Neuronal stem cell (in vitro differentiated cells): ENCODE measurements at regions not wholly inside any gene's neighbourhood (a gene's known extent, or its start where the extent isn't known, plus 50 kb on each side); places are given as distances from the start of the nearest gene placed in this dataset.
"Not testable (repeated sequence)": the region's sequence is repeated elsewhere in the genome, so short reads cannot be mapped to it uniquely, and the experiment has no call there.

ENCODE experiments used
- DNase-seq: peaks from one replicate; pipeline ENCODE4 v3.0.0-alpha.2; 2013; ENCODE audit warnings: low spot score
- H2AFZ ChIP-seq: one replicate; pipeline ENCODE4 v1.6.1; 2013; ENCODE audit warnings: mild to moderate bottlenecking, low read length, inconsistent platforms
- H2AK5ac ChIP-seq: 2 replicates; pipeline ENCODE4 v1.6.1; 2013; ENCODE audit warnings: low read depth, mild to moderate bottlenecking, inconsistent platforms, low read length, moderate library complexity, mixed read lengths
- H2BK120ac ChIP-seq: 2 replicates; pipeline ENCODE4 v1.6.1; 2013; ENCODE audit warnings: low read depth, mild to moderate bottlenecking, inconsistent platforms, low read length, moderate library complexity, mixed read lengths
- H2BK12ac ChIP-seq: one replicate; pipeline ENCODE4 v1.6.1; 2013; ENCODE audit warnings: low read length, inconsistent platforms
- H2BK15ac ChIP-seq: 2 replicates; pipeline ENCODE4 v1.6.1; 2013; ENCODE audit warnings: mild to moderate bottlenecking, low read length, inconsistent platforms, mixed read lengths
- H2BK5ac ChIP-seq: one replicate; pipeline ENCODE4 v1.6.1; 2013; ENCODE audit warnings: inconsistent platforms, mild to moderate bottlenecking, low read length, moderate library complexity
- H3K14ac ChIP-seq: one replicate; pipeline ENCODE4 v1.6.1; 2013; ENCODE audit warnings: low read length, inconsistent platforms
- H3K18ac ChIP-seq: 2 replicates; pipeline ENCODE4 v1.6.1; 2013; ENCODE audit warnings: low read length, inconsistent platforms
- H3K23ac ChIP-seq: 2 replicates; pipeline ENCODE4 v1.6.1; 2013; ENCODE audit warnings: low read depth, mild to moderate bottlenecking, mixed read lengths, low read length, inconsistent platforms; ENCODE audit not compliant: poor library complexity
- H3K27ac ChIP-seq: replicated peaks from 3 replicates; pipeline ENCODE4 v1.5.1; 2013; ENCODE audit warnings: low read length, inconsistent platforms
- H3K27me3 ChIP-seq, 3 experiments: 2 replicates each; pipeline ENCODE4 v1.6.1; 2013; ENCODE audit warnings: low read length in 3 of 3, mild to moderate bottlenecking in 2 of 3, inconsistent platforms in 1 of 3, low read depth in 1 of 3, mixed read lengths in 1 of 3, moderate library complexity in 1 of 3; ENCODE audit not compliant: control insufficient read depth in 3 of 3, insufficient read depth in 3 of 3
- H3K36me3 ChIP-seq, 2 donors: replicated peaks in 1 of 2; 2 replicates each; pipeline ENCODE4 v1.6.1; 2013; ENCODE audit warnings: low read length in 2 of 2; ENCODE audit not compliant: control insufficient read depth in 2 of 2, insufficient read depth in 2 of 2
- H3K4ac ChIP-seq: 2 replicates; pipeline ENCODE4 v1.6.1; 2013; ENCODE audit warnings: inconsistent platforms, mild to moderate bottlenecking, low read length, moderate library complexity
- H3K4me1 ChIP-seq, 2 donors: 1 replicate in 1 of 2; 2 replicates in 1 of 2; pipeline ENCODE4 v1.6.1; 2013; ENCODE audit warnings: low read length in 2 of 2, low read depth in 1 of 2; ENCODE audit not compliant: control insufficient read depth in 2 of 2, insufficient read depth in 1 of 2
- H3K4me2 ChIP-seq: one replicate; pipeline ENCODE4 v1.6.1; 2013; ENCODE audit warnings: mild to moderate bottlenecking, low read length, inconsistent platforms; ENCODE audit not compliant: insufficient read depth, poor library complexity, severe bottlenecking
- H3K4me3 ChIP-seq, 2 donors: 2 replicates each; pipeline ENCODE4 v1.5.1; 2013; ENCODE audit warnings: low read length in 2 of 2, mild to moderate bottlenecking in 2 of 2, inconsistent platforms in 1 of 2, moderate library complexity in 1 of 2
- H3K79me1 ChIP-seq: one replicate; pipeline ENCODE4 v1.6.1; 2013; ENCODE audit warnings: low read depth, mild to moderate bottlenecking, inconsistent platforms, low read length, moderate library complexity
- H3K9ac ChIP-seq: one replicate; pipeline ENCODE4 v1.6.1; 2013; ENCODE audit warnings: mild to moderate bottlenecking, low read depth, low read length, inconsistent platforms; ENCODE audit not compliant: poor library complexity
- H3K9me3 ChIP-seq, 2 donors: replicated peaks in 1 of 2; 2 replicates each; pipeline versions ENCODE3 to v1.6.1; 2013; ENCODE audit warnings: low read length in 2 of 2, mild to moderate bottlenecking in 2 of 2, inconsistent platforms in 1 of 2, low read depth in 1 of 2, mixed read lengths in 1 of 2, moderate library complexity in 1 of 2; ENCODE audit not compliant: control insufficient read depth in 2 of 2, insufficient read depth in 1 of 2
- H4K8ac ChIP-seq: one replicate; pipeline ENCODE4 v1.6.1; 2013; ENCODE audit warnings: low read depth, mild to moderate bottlenecking, inconsistent platforms, low read length, moderate library complexity
- H4K91ac ChIP-seq: one replicate; pipeline ENCODE4 v1.6.1; 2013; ENCODE audit warnings: low read length, low read depth, mild to moderate bottlenecking, inconsistent platforms; ENCODE audit not compliant: poor library complexity
- WGBS, 2 donors: extraction: QIAGEN DNeasy Blood & Tissue Kit; methylation state at CpG; one replicate each; pipeline ENCODE4 v1.1.7; 2013; ENCODE audit warnings: missing lambda C conversion rate in 2 of 2, mixed read lengths in 1 of 2; ENCODE audit not compliant: insufficient read length in 2 of 2, insufficient replicate concordance in 1 of 2; ENCODE audit errors: extremely low coverage in 2 of 2; 5-methylcytosine and 5-hydroxymethylcytosine counted together

GRCh38 chr15:20260650-20261049 lies 280.9 kb downstream of the GOLGA6L6 start:
- not testable (repeated sequence) for H3K36me3 ChIP-seq, H3K9me3 ChIP-seq, H4K8ac ChIP-seq, H3K14ac ChIP-seq, H2BK120ac ChIP-seq, DNase-seq, H3K27me3 ChIP-seq, H3K18ac ChIP-seq, H2BK5ac ChIP-seq, H2BK12ac ChIP-seq, H4K91ac ChIP-seq, H3K4ac ChIP-seq, H3K79me1 ChIP-seq, H2AFZ ChIP-seq, H3K9ac ChIP-seq, H3K4me2 ChIP-seq, H2AK5ac ChIP-seq, H3K4me1 ChIP-seq, H3K27ac ChIP-seq, H3K4me3 ChIP-seq, H2BK15ac ChIP-seq, H3K23ac ChIP-seq
- WGBS, 2 donors, result no CpG with 5 or more reads among the region's 7 CpGs

- not testable (repeated sequence) for H3K4me3 ChIP-seq, H3K4ac ChIP-seq, H2BK15ac ChIP-seq, H3K27ac ChIP-seq, H3K79me1 ChIP-seq, H3K4me2 ChIP-seq, H4K91ac ChIP-seq, H3K4me1 ChIP-seq, H3K27me3 ChIP-seq, H3K23ac ChIP-seq, DNase-seq, H3K9ac ChIP-seq, H3K36me3 ChIP-seq, H2BK12ac ChIP-seq, H2AK5ac ChIP-seq, H2AFZ ChIP-seq, H2BK5ac ChIP-seq, H4K8ac ChIP-seq, H3K9me3 ChIP-seq, H3K18ac ChIP-seq, H3K14ac ChIP-seq, H2BK120ac ChIP-seq
- WGBS, 2 donors, result no CpG with 5 or more reads among the region's 9 CpGs
Measured at GRCh38 chr15:20259559-20260190, 281.9 kb downstream of the GOLGA6L6 start.

- H3K36me3 ChIP-seq, H4K8ac ChIP-seq, H2AFZ ChIP-seq, H3K4me2 ChIP-seq, H3K27me3 ChIP-seq, H3K79me1 ChIP-seq, H2BK5ac ChIP-seq, H3K4ac ChIP-seq, H2AK5ac ChIP-seq, H4K91ac ChIP-seq, H3K9ac ChIP-seq, H2BK15ac ChIP-seq, H3K27ac ChIP-seq, DNase-seq, H2BK120ac ChIP-seq, H3K9me3 ChIP-seq, H3K14ac ChIP-seq, H3K4me1 ChIP-seq, H3K4me3 ChIP-seq, H2BK12ac ChIP-seq, H3K18ac ChIP-seq, H3K23ac ChIP-seq: not testable (repeated sequence)
- no CpG with 5 or more reads among the region's 7 CpGs for WGBS, 2 donors
Measured at GRCh38 chr15:20256394-20256793, 285.2 kb downstream of the GOLGA6L6 start.

- not testable (repeated sequence) for H2BK12ac ChIP-seq, H3K4me1 ChIP-seq, H2AK5ac ChIP-seq, H2BK120ac ChIP-seq, H2AFZ ChIP-seq, H2BK5ac ChIP-seq, H4K8ac ChIP-seq, H3K27me3 ChIP-seq, H3K36me3 ChIP-seq, H4K91ac ChIP-seq, H3K9ac ChIP-seq, H3K9me3 ChIP-seq, H3K18ac ChIP-seq, H2BK15ac ChIP-seq, H3K27ac ChIP-seq, H3K23ac ChIP-seq, DNase-seq, H3K4me2 ChIP-seq, H3K79me1 ChIP-seq, H3K14ac ChIP-seq, H3K4ac ChIP-seq, H3K4me3 ChIP-seq
- no CpG with 5 or more reads among the region's 9 CpGs for WGBS, 2 donors
Measured at GRCh38 chr15:20255641-20256040, 286.0 kb downstream of the GOLGA6L6 start.
